Sigmoid colon (tissue), 6 donors: ENCODE measurements at regions not wholly inside any gene's neighbourhood (a gene's known extent, or its start where the extent isn't known, plus 50 kb on each side); places are given as distances from the start of the nearest gene placed in this dataset.

ENCODE experiments used
- DNase-seq: peaks from one replicate; pipeline ENCODE4 v3.0.0-alpha.2; 2019
- H3K27ac ChIP-seq, 4 donors: fragments of 200-600 bp; sonication (generic); one replicate each; pipeline ENCODE4 v1.5.1; 2016 to 2019; ENCODE audit warnings: mild to moderate bottlenecking in 1 of 4
- H3K27me3 ChIP-seq, 3 donors: fragments of 200-600 bp; sonication (generic); one replicate each; pipeline ENCODE4 v1.5.1; 2019; ENCODE audit warnings: mild to moderate bottlenecking in 1 of 3
- H3K36me3 ChIP-seq, 4 donors: fragments of 200-600 bp; sonication (generic); one replicate each; pipeline ENCODE4 v1.5.1; 2016 to 2019
- H3K4me1 ChIP-seq, 4 donors: fragments of 200-600 bp; sonication (generic); one replicate each; pipeline ENCODE4 v1.5.1; 2017 to 2019
- H3K4me3 ChIP-seq, 4 donors: fragments of 200-600 bp; sonication (generic); one replicate each; pipeline ENCODE4 v1.5.1; 2017 to 2019; ENCODE audit warnings: mild to moderate bottlenecking in 2 of 4, moderate library complexity in 1 of 4
- H3K9me3 ChIP-seq, 4 donors: fragments of 200-600 bp in 3 of 4; sonication (generic) in 3 of 4; one replicate each; pipeline versions ENCODE4 v1.5.1 to v1.6.1; 2013 to 2019
- CTCF ChIP-seq, 4 experiments: fragments of 450-650 bp in 3 of 4; fragments of 200-600 bp in 1 of 4; IDR thresholded peaks; one replicate each; pipeline ENCODE4 v1.5.1; 2016 to 2019; ENCODE audit warnings: antibody characterized with exemption in 4 of 4, mild to moderate bottlenecking in 3 of 4, moderate library complexity in 2 of 4
- EP300 ChIP-seq, 4 donors: sonication (generic); formaldehyde crosslinking; IDR thresholded peaks; one replicate each; pipeline ENCODE4 v1.6.1; 2017; ENCODE audit warnings: antibody characterized with exemption in 4 of 4
- POLR2A ChIP-seq, 2 donors: fragments of 450-650 bp; IDR thresholded peaks; one replicate each; pipeline ENCODE4 v1.6.1; 2016; ENCODE audit warnings: antibody characterized with exemption in 2 of 2, mild to moderate bottlenecking in 2 of 2, moderate library complexity in 2 of 2
- POLR2AphosphoS5 ChIP-seq, 4 donors: sonication (generic); formaldehyde crosslinking; IDR thresholded peaks; one replicate each; pipeline ENCODE4 v1.6.1; 2017; ENCODE audit warnings: antibody characterized with exemption in 4 of 4
- WGBS, 2 donors: extraction: QIAGEN DNeasy Blood & Tissue Kit; methylation state at CpG; one replicate each; pipeline ENCODE4 v1.1.7; 2013; 5-methylcytosine and 5-hydroxymethylcytosine counted together
- intact Hi-C: fragments of 100-400 bp; cut with DNase I; formaldehyde crosslinking; loops from one replicate; pipeline ENCODE4 v1.15.1; 2023
- donor health status: healthy with polysubstance abuse.
- donor health status: healthy.

DNA sequence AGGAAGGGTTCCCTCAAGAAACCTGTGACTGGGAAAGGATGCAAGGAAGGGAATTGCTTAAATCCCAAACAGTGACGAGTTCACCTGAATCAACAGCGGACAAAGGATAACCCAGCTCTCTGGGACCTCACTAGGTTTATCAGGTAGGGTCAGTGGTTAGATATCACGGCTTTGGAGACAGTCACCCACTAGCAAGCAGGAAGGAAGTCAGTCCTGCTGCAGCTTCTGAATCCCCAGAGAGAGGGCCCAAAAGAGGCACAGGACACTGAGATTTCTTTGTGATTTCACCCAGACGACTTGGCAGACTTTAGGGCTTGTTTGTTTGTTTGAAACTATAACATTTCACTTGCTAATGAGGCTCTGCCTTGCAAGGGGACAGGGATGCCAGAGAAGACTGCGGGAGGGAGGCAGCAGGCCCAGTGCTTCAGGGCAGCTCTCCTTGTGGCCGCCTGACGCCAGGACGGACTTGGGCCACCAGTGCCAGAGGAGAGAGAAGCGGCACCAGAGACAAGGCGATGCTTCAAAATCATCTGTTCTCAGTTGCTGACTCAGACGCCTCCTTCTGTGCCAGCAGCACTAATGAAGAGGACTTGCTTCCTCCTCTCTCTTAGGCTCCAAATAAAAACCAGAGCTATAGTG, 275.6 kb upstream of the SLC30A5 start:
- Histone ChIP-seq H3K27ac (no peak overlapping the region), H3K9me3 (no peaks in the 10 kb centered on the region), H3K4me1 (no peaks in the 10 kb centered on the region), H3K4me3 (no peak overlapping the region), H3K36me3 (no peaks in the 10 kb centered on the region), H3K27me3 (no peaks in the 10 kb centered on the region)
- no peak for TF ChIP-seq EP300 (IDR thresholded peaks at IDR 0.05)
- TF ChIP-seq CTCF (IDR thresholded peaks at IDR 0.05): no peak
- TF ChIP-seq POLR2A (IDR thresholded peaks at IDR 0.05): no peak
- TF ChIP-seq POLR2AphosphoS5 (IDR thresholded peaks at IDR 0.05): no peak
- intact Hi-C loops: no loop called here
- DNase-seq: no peak
- 75 to 83% methylated on average over 11 of the region's 11 CpGs for WGBS, 2 donors

DNA sequence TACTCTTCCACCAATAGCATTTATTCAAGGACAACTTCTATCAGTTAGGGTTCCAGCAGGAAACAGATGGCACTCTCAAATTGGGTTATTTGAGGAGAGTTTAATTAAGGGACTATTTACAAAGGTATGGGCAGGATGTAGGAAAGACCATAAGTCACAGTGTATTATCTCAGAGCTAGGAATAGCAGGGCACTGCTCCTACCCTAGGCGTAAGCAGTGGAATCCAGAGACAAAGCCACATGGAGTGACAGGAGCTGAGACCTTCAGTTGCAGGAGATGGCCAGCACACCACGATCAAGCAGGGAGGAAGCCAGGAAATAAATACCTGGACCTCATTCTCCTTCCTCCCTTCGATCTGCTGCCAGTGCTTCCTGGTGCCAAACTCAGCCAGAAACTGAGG, 274.9 kb upstream of the SLC30A5 start:
- H3K27me3 ChIP-seq: no peaks in the 10 kb centered on the region
- WGBS, 2 donors: 68 to 70% methylated on average over 3 of the region's 3 CpGs
- no peak for TF ChIP-seq POLR2AphosphoS5 (IDR thresholded peaks at IDR 0.05)
- no peak for TF ChIP-seq POLR2A (IDR thresholded peaks at IDR 0.05)
- no peak for TF ChIP-seq EP300 (IDR thresholded peaks at IDR 0.05)
- no peak for TF ChIP-seq CTCF (IDR thresholded peaks at IDR 0.05)
- DNase-seq: no peak
- no peaks in the 10 kb centered on the region for H3K9me3 ChIP-seq
- no peaks in the 10 kb centered on the region for H3K4me1 ChIP-seq
- H3K27ac ChIP-seq: no peak overlapping the region
- H3K4me3 ChIP-seq: no peak overlapping the region
- intact Hi-C loops: no loop called here
- H3K36me3 ChIP-seq: no peaks in the 10 kb centered on the region

GRCh38 chr5:68821056-68821455, 272.8 kb upstream of the SLC30A5 start:
- 91 to 96% methylated on average over 2 of the region's 2 CpGs for WGBS, 2 donors
- Histone ChIP-seq H3K36me3 (no peaks in the 10 kb centered on the region), H3K27ac (no peak overlapping the region), H3K27me3 (no peaks in the 10 kb centered on the region), H3K9me3 (no peaks in the 10 kb centered on the region), H3K4me1 (no peaks in the 10 kb centered on the region), H3K4me3 (no peak overlapping the region)
- no peak for TF ChIP-seq CTCF (IDR thresholded peaks at IDR 0.05)
- TF ChIP-seq POLR2AphosphoS5 (IDR thresholded peaks at IDR 0.05): no peak
- no peak for TF ChIP-seq POLR2A (IDR thresholded peaks at IDR 0.05)
- no peak for TF ChIP-seq EP300 (IDR thresholded peaks at IDR 0.05)
- DNase-seq: no peak
- intact Hi-C loops: no loop called here

- 69 to 86% methylated on average over 1 of the region's 1 CpG for WGBS, 2 donors
- intact Hi-C loops: no loop called here
Measured at GRCh38 chr5:68822796-68823195, 271.0 kb upstream of the SLC30A5 start.

More at GRCh38 chr5:68822796-68823195, 271.0 kb upstream of the SLC30A5 start:
- no peak for DNase-seq
- Histone ChIP-seq H3K9me3 (no peaks in the 10 kb centered on the region), H3K4me3 (no peak overlapping the region), H3K4me1 (no peaks in the 10 kb centered on the region), H3K27ac (no peak overlapping the region), H3K36me3 (no peaks in the 10 kb centered on the region), H3K27me3 (no peaks in the 10 kb centered on the region)
- TF ChIP-seq POLR2A (IDR thresholded peaks at IDR 0.05) (no peak), EP300 (IDR thresholded peaks at IDR 0.05) (no peak), POLR2AphosphoS5 (IDR thresholded peaks at IDR 0.05) (no peak), CTCF (IDR thresholded peaks at IDR 0.05) (no peak)
